NOMO-1 (cell line): ENCODE measurements at regions not wholly inside any gene's neighbourhood (a gene's known extent, or its start where the extent isn't known, plus 50 kb on each side); places are given as distances from the start of the nearest gene placed in this dataset.
"Not testable (repeated sequence)": the region's sequence is repeated elsewhere in the genome, so short reads cannot be mapped to it uniquely, and the experiment has no call there.

Experiments used
- DNase-seq, 2 experiments: peaks; one replicate each; lab custom pipeline; 2025; ENCODE audit not compliant: unreplicated experiment in 2 of 2; lab: John Stamatoyannopoulos, UW

GRCh38 chr2:89756616-89757015 is 1065.1 kb downstream of the RPIA start:
- DNase-seq, result not testable (repeated sequence)

- DNase-seq, result not testable (repeated sequence)
Measured at GRCh38 chr2:89758332-89759026, 1067.0 kb downstream of the RPIA start.

GRCh38 chr2:89760762-89761161 is 1069.3 kb downstream of the RPIA start:
- DNase-seq, result not testable (repeated sequence)

GRCh38 chr2:89761171-89761570 is 1069.7 kb downstream of the RPIA start:
- not testable (repeated sequence) for DNase-seq

- not testable (repeated sequence) for DNase-seq
Measured at GRCh38 chr2:89761863-89762262, 1070.4 kb downstream of the RPIA start.

GRCh38 chr2:89762461-89763253 is 1071.2 kb downstream of the RPIA start:
- not testable (repeated sequence) for DNase-seq

- no peak for DNase-seq
Measured at GRCh38 chr2:89763254-89763580, 1071.7 kb downstream of the RPIA start.

- DNase-seq, result no peak
Measured at GRCh38 chr2:89763581-89764485, 1072.4 kb downstream of the RPIA start.

GRCh38 chr2:89764571-89765360 is 1073.3 kb downstream of the RPIA start:
- DNase-seq, result not testable (repeated sequence)

GRCh38 chr2:89765361-89765718 is 1073.9 kb downstream of the RPIA start:
- not testable (repeated sequence) for DNase-seq

GRCh38 chr2:89766141-89766990 is 1074.9 kb downstream of the RPIA start:
- not testable (repeated sequence) for DNase-seq

GRCh38 chr2:89767058-89767457 is 1075.6 kb downstream of the RPIA start:
- DNase-seq, result not testable (repeated sequence)

- no peak for DNase-seq
Measured at GRCh38 chr2:89767572-89768435, 1076.3 kb downstream of the RPIA start.

- no peak for DNase-seq
Measured at GRCh38 chr2:89775885-89776284, 1084.4 kb downstream of the RPIA start.

- no peak for DNase-seq
Measured at GRCh38 chr2:89780318-89780717, 1088.8 kb downstream of the RPIA start.

- DNase-seq, result no peak
Measured at GRCh38 chr2:89781962-89782361, 1090.5 kb downstream of the RPIA start.

- DNase-seq, result no peak
Measured at GRCh38 chr2:89784960-89785359, 1093.5 kb downstream of the RPIA start.

GRCh38 chr2:89785528-89785927 is 1094.1 kb downstream of the RPIA start:
- DNase-seq, result not testable (repeated sequence)

GRCh38 chr2:89786642-89787041 is 1095.2 kb downstream of the RPIA start:
- DNase-seq, result not testable (repeated sequence)
